ENCODE measurements at regions not wholly inside any gene's neighbourhood (a gene's known extent, or its start where the extent isn't known, plus 50 kb on each side); places are given as distances from the start of the nearest gene placed in this dataset.

DNA sequence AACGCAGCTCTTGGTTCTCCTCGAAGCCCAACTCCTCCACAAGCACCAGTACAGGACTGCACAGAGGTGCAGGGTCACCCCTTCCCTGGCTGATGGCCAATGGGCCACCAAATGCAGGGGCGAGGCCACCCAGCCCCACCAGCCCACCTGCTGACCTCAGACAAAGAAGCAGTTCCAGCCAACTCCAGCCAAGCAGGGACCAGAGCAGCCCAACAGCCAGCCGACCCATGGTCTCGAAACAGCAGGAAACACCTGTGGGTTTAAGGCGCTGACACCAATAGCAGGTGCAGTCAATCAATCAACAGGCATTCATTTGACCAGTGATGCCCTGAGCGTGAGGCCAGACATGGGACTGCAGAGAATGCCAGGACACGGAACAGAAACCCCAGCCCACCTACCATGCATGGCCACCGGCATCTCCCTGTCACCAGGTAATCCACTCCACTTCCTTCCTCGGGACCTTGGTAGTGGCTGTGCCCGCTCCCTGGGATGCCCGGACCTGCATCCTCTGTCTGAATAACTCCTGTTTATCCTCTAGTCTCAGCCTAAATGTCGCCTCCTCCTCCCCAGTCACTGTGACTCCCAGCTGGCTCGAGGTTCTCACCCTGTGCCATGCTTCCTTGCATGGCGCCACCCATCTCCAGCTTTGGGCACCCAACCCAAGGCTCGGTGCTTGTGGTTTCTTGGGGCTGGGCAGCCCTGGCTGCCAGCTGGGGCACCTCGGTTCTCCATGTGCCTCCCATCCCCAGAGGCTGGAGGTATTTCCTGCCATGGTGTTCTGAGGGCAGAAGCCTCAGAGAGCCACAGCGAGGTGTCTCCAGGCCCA is 1475.4 kb downstream of the BRD1 start:
- DNase-seq: no peak

DNA sequence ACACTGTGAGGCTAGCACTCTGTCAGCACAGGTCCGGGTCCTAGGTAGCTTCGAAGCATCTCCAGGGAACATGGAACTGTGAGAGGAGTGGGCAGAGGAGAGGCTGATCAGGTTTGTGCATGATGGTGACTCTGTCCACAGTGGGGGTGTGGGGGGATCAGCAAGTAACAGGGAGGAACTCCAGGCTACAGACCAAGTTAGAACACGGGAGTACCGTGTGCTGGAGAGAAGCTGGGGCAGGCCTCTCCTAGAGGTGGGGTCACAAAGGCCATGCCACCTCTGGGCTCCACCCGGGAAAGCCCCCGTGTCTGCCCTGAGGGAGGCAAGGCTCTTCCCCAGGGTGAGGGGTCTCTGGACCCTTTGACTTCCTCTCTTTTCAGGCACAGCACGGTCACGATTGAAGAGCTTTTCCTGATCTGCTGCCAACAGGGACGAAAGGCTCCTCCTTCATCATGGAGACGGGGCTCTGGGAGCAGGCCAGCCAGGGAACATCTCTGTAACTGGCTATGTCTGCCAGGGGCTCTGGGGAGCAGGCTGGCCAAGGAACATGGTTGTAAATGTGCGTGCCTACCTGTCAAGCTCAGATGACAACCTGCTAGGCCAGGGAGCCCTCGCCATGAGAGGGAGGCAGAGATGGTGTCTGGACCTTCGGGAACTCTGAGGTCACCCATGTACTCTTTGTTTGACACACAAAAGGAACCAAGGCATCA is 1476.1 kb downstream of the BRD1 start:
- DNase-seq: no peak

DNA sequence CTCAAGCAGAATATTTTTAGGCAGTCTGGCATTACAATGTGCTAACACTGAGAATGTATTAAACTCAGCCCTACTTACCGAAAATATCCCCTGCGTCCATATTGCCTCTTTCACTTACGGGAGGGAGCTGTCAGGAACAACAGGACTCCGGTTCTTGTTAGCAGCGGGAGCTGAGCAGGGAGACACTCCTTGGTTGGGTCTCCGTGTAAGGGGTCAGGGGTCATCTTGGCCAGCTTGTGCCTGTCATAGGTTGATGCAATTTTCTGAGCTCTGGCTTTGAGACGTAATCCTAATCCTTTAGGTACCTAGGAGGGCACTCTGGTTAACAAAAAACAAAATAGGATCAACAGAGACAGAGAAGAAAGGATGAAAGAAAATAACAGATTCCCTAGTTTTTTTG is 1477.2 kb downstream of the BRD1 start:
- DNase-seq: no peak

GRCh38 chr22:48348855-48349254 is 1478.8 kb downstream of the BRD1 start:
- DNase-seq: no peak

GRCh38 chr22:48347311-48347710 is 1480.4 kb downstream of the BRD1 start:
- DNase-seq: no peak

DNA sequence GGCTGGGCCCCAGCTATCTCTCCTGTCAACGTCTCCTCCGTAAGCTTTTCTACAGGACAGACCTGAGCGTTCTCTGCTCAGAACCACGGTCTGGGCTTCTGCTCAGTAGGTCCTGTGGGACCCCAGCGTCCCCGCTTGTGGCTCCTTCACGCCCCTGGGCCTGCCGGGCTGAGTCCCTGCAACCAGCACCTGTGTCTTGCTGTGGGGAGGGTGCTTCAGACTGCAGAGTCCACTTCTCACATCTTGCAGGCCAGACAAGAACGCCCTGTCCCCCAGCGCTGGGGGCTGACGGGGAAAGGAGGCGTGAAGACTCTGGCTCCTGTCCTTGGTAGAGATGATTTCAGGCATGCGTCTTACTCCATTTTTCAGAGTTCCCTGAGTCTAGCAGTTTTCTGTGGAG is 1480.8 kb downstream of the BRD1 start:
- no peak for DNase-seq

DNA sequence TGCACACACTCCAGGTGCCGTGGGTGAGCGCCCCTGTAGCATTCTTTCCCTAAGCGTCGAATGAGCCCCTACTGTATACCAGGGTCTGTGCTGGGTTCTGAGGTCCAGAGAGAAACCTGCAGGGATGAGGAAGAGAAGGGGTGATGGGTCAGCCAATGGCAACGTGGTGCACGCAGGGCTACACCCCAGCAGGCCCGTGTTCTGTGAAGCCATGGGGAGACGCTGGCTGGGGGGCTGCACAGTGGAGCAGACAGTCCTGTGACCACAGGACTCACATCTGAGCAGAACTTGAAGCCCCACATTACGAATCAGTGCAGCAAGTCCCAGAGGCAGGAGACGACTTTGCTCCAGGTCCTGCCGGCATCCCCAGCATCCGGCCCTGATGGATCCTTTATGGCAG is 1481.4 kb downstream of the BRD1 start:
- no peak for DNase-seq

DNA sequence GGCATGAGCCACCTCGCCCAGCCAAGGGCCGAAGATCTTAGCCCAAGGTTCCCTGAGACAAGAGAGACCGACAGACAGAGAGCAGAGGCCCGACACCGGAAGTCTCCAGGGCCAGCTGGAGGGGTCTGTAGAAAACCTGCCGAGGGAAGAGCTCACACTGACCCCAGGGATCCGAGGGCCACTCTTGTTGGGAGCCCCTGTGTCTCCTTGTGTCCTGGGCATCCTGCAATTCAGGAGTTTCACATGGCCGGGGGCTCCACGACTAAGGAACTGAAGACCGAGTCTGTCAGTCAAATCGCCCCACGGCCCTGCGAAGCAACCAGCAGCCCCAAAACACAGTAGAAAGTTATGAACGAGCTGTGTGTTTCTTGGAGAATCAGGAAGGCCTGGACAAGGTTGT is 1482.0 kb downstream of the BRD1 start:
- DNase-seq: no peak

DNA sequence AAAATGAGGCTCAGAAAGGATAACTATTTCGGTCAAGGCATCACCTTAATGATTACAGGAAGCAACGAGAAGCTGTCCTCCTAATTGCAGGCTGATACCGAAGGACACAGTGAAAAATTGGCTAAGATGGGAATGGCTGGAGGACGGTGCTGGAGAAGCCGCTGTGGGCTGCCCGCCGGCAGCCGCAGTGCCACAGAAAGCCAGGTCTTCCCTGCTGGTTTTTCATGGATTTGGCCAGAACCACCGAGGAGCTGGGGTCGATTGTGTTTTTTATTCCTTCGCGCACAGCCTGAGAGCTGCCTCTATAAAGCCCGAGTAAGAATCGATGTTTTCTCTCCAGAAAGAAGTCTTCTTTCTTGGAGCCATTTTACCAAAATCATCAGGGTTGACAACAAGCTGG is 1484.2 kb downstream of the BRD1 start:
- no peak for DNase-seq

DNA sequence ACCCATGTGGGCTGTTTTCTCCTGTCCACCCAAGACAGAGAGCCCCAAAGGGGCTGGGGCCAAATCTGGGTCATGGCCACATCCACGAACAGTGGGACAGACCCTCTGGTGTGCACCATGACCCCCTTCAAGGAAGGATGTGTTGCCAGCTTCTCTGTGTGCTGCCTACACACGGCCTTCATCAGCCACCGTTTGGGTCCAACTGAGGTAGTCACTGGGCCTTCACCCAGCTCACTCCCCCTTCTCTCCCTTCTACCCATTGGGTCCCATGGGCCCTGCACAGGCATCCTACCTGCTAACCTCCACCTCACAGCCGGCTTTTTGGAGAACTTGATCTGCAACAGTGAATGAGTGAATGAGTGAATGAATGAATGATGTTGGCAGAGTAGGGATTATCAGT is 1484.9 kb downstream of the BRD1 start:
- DNase-seq: no peak

DNA sequence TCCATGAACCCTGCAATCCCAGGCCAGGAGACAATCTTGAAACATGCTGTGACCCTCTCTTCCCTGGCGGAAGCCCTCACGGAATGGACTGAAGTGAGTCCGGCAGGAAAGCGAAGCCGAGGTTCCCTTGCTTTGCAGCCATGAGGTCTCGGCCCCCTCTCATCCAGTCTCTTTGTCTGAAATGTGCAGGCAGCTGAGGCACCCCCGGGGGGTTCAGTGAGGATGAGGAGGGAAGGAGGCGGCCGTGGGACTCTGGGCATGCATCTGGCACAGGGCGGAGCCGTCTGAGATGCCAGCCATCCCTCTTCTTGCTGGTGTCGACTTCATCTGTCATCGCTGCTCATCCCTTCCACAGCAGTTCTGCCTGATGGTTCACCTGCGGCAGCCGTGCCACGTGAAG is 1485.7 kb downstream of the BRD1 start:
- DNase-seq: no peak

- no peak for DNase-seq
Observed at GRCh38 chr22:48340727-48341709, 1486.7 kb downstream of the BRD1 start.

DNA sequence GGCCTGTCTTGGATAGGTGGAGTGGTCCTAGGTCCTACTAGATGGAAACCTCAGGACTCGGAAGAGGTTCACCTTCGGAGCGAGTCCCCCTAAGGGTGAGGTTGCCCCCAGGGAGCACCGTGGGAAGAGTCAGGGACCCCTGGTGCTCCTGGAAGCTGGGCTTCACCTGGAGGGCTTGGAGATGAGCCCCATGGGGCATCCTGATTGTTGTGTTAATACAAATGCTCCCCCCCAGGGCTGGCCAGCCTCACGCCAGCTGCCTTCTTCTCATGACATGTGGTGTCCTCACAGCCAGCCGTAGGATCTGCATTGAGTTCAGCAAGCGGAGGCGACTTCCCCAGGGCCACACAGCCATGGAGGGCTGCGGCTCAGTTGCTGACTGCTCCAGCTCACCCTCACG is 1487.5 kb downstream of the BRD1 start:
- DNase-seq: no peak

DNA sequence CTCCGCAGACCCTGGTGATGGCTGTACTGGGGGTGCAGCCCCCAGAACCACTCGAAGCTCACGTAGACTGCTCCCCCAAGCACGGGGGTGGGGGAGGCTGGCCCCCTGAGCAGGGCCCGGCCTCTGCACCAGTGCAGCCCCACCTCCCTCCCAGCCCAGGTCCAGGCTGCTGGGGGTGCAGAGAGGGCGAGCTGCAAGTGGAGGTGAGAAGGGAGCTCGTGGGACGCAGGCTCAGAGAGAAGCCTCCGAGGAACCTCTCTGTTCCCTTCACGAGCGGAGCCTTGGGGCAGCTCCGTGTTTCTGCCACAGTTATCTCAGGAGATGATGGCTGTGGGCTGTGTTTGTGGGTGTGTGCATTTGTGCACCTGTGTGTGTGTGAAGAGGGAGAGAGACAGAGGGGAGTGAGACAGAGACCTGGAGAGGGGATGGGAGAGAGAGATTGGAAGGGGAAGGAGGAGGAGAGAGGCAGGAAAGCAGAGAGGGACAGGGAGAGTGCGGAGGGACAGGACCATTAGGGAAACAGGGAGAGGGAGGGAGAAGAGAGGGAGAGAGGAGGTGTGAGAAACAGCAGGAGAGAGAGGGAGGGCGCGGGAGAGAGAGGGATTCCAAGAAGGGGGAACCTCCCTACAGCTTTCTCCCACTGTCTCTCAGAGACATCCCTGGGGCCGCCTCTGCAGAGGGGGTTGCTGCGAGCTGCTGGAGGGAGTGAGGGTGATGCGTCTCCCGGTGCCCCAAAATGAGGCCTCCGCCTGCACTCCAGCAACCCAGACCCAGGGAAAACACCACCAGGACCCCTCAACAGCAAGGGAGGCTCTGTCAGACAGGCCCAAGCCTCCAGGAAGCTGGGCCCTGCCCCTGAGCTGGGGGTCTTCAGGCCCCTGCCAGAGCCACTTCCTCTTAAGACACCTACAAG is 1488.6 kb downstream of the BRD1 start:
- no peak for DNase-seq

- DNase-seq: no peak
Observed at GRCh38 chr22:48337957-48338792, 1489.5 kb downstream of the BRD1 start.

DNA sequence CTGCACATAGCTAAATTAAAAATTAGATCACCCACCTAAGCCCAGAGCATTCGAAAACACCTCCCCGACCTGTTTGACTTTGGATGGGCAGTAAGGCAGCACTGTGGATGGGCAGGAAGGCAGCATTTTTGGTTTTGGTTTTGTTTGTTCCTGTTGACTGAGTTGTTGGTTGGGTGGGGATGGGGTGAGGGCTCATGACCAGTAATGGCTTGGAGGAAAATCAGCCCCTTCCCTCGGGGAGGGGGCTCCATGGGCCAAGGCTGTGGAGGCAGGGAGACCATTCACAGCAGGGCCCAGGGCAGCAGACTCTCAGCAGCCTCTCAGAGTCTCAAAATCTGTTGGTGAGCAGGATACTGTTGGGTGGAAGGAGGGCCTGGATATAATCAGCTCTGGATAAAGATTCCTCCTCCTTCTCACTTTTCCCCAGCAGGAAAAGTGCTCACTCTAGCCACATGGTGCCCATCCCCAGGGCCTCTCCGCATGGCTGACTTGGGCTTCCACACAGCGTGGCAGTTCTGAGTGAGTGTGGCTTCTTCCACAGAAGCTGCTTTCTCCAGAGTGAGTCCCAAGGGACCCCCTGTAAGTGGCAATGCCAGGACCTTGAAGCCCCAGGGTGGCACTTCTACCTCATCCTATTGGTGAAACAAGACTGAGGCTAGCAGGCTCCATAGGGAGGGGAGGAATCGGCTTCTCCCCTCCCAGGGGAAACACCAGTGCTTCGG is 1491.2 kb downstream of the BRD1 start:
- DNase-seq: no peak

- DNase-seq: no peak
Observed at GRCh38 chr22:48335442-48336139, 1492.1 kb downstream of the BRD1 start.

GRCh38 chr22:48334971-48335370 is 1492.7 kb downstream of the BRD1 start:
- DNase-seq: no peak

GRCh38 chr22:48333816-48334735 is 1493.6 kb downstream of the BRD1 start:
- no peak for DNase-seq
